ENCODE measurements at regions not wholly inside any gene's neighbourhood (a gene's known extent, or its start where the extent isn't known, plus 50 kb on each side); places are given as distances from the start of the nearest gene placed in this dataset.

GRCh38 chr2:128805918-128806317, 487.2 kb upstream of the HS6ST1 start:
- no peak for DNase-seq (ENCODE audit: low spot score)

DNA sequence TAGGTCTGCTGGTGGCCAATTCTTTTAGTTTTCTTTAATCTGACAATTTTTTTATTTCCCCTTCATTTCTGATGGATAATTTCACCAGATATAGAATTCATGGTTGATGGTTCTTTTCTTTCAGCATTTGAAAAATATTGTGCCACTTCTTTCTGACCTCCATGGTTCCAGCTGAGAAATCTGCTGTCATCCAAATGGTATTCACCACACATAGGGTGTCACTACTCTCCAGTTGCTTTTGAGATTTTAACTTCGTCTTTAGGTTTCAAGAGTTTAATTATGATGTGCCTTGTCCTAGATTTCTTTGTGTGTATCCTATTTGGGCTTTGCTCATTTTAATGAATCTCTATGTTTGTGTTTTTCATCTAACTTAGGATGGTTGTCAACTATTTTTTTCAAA, 488.6 kb upstream of the HS6ST1 start:
- no peak for DNase-seq (ENCODE audit: low spot score)

DNA sequence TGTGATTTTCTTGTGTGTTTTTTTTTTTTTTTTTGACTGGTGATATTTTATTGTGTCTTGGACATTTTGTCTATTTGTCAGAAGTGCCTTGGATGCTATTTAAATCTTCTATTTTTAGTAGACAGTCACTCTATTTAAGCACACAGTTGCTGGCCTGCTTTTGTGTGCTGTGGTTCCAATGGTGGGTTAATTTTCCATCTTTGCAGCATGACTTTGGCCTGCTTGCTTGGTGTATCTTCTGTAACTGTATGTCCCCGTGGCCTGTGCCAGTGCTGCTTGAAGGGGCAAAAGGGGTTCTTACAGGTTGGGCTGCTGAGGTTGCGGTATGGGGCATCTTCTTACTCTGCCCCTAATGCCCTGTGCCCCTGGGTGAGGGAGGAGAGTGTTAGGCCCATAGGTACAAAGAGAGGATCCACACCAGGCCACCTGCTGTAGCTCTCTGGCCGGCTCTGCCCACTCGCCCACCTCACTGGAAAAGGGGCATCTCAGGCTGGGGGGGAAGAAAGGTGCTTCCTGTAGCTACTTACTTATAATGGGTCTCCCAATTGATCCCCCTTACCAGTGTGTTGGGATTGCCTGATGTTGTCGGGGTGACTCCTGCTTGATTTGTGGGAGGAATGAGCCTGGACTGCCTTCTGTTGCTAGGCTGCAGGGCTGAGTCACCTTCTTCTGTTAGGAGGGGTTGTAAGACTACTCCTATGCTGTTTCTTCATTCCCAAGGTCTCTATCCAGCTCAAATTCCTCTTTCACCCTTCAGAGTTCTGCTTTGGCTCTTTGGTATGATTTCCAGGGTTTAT, 490.0 kb upstream of the HS6ST1 start:
- no peak for DNase-seq (ENCODE audit: low spot score)

GRCh38 chr2:128809259-128809636, 490.6 kb upstream of the HS6ST1 start:
- no peak for DNase-seq (ENCODE audit: low spot score)

- DNase-seq (ENCODE audit: low spot score): no peak
Measured at GRCh38 chr2:128809880-128810279, 491.2 kb upstream of the HS6ST1 start.

- no peak for DNase-seq (ENCODE audit: low spot score)
Measured at GRCh38 chr2:128812183-128812940, 493.7 kb upstream of the HS6ST1 start.

GRCh38 chr2:128813352-128814034, 494.8 kb upstream of the HS6ST1 start:
- no peak for DNase-seq (ENCODE audit: low spot score)

DNA sequence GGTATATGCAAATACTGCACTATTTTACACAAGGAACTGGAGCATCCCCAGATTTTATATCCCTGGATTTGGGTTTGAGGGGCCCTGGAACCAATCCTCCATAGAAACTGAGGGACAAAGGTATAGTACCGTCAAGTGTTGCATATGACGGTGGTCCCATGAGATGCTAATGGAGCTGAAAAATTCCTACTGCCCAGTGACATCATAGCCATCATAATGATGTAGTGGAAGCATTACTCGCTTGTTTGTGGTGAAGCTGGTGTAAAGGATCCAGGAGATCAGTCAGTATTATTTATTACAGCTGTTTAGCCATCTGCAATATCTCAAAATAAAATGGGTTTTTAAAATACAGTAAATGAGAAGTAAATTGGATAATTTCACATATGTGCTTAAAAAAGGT, 496.6 kb upstream of the HS6ST1 start:
- no peak for DNase-seq (ENCODE audit: low spot score)

DNA sequence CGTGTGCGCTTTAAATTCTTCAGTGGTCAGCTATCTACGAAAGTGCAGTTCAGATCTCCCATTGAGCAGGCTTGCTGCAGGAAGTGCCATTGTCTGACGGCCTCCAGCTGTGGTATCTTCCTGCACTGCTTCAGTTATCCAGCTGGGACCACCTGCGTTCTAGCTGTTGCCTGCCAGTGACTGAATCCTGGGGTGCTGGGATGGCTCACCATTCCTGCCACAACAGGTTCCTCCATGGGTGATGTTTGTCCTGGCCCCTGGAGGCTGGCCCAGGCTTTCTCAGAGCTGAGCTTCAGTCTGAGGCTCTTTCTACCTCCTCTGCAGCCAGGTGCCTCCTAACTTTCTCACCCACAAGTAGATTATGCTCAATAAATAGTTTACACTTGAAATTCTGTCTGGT, 498.5 kb upstream of the HS6ST1 start:
- DNase-seq (ENCODE audit: low spot score): no peak

GRCh38 chr2:128817813-128818212, 499.1 kb upstream of the HS6ST1 start:
- DNase-seq (ENCODE audit: low spot score): no peak

GRCh38 chr2:128818248-128818647, 499.6 kb upstream of the HS6ST1 start:
- DNase-seq (ENCODE audit: low spot score): no peak

- no peak for DNase-seq (ENCODE audit: low spot score)
Measured at GRCh38 chr2:128818704-128819491, 500.2 kb upstream of the HS6ST1 start.

DNA sequence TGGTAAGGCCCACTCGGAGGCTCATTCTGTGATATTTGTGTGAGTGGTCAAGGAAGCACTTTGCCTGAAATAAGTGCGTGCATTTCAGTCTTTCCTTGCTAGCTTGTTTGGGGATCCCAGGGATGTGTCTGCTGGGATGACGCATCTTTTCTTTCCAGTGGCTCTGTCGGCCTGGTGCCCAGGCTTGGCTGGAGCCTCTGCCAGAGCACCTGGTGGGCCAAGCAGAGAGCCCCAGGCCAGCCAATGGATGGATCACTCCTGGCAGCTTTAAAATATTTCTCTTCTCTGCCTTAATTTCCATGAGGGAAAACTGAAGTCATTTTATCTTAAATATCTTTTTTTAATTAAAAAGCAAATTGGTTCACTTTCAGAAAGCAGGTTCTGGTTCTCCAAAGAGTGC, 501.8 kb upstream of the HS6ST1 start:
- no peak for DNase-seq (ENCODE audit: low spot score)

DNA sequence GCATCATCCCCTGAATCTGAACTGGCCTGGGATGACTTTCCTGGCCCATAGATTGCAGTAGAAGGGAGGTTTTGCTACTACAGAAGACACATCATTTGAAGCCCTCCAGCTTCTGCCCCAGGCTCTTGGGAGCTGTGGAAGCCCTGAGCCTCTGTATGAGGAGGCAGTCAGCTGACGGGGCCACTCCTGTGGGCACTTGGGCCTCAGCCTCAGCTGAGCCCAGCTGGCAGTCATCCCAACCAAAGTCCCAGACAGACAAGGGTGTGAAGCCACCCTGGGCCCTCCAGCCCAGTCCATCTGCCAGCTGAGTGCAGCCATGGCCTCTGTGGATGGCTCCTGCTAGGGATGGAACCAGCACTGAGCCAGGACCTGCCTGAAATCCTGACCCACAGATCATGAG, 502.3 kb upstream of the HS6ST1 start:
- DNase-seq (ENCODE audit: low spot score): no peak

- DNase-seq (ENCODE audit: low spot score): no peak
Measured at GRCh38 chr2:128832946-128833663, 514.4 kb upstream of the HS6ST1 start.

DNA sequence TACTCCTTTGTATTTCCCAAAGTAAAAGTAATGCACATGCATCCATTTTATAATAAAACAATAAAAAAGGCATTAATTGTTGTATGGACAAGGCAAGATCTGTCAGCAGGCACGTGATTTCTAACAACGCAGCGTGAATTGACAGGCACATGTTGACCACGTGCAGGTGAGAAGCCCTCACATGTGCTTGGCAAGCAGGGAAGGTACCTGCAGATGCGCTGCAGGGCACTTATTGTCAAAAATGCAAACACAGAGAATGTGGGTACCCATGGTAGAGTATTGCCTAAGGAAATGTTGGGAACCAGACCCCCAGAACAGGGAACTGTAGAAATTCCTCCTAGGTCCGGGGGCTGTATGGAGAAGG, 515.0 kb upstream of the HS6ST1 start:
- no peak for DNase-seq (ENCODE audit: low spot score)

DNA sequence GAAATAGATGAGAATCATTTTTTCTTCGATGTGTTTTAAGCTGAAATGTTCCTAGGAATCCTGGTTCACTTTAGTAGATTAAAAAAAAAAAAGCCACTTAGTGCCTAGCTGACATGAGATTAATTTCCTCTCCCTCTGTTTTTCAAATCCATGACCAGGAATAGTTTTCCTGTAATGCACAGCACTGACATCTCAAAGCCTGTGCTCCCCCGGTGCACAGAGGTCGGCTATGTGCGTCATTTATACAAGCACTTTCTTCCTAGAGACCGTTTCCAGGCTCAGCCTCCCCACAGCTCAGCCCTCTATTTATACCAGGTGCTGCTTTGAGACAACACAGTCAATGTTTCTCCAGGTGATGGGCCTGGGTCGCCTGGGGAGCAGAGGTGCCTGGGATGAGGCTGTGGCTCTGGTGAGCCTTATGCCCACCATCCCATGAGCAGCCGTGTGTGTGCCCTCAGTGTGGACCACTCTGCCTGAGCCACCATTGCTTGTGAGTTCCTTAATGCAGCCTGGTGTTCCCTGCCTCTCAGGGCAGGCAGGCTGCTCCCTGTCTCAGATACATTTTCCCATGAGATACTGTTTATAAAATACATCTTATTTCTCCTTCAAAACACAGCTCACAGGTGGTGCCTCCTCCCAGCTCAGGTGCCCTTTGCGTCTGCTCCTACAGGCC, 515.7 kb upstream of the HS6ST1 start:
- DNase-seq (ENCODE audit: low spot score): no peak

- no peak for DNase-seq (ENCODE audit: low spot score)
Measured at GRCh38 chr2:128834880-128835252, 516.2 kb upstream of the HS6ST1 start.

- DNase-seq (ENCODE audit: low spot score): no peak
Measured at GRCh38 chr2:128835342-128835855, 516.7 kb upstream of the HS6ST1 start.

DNA sequence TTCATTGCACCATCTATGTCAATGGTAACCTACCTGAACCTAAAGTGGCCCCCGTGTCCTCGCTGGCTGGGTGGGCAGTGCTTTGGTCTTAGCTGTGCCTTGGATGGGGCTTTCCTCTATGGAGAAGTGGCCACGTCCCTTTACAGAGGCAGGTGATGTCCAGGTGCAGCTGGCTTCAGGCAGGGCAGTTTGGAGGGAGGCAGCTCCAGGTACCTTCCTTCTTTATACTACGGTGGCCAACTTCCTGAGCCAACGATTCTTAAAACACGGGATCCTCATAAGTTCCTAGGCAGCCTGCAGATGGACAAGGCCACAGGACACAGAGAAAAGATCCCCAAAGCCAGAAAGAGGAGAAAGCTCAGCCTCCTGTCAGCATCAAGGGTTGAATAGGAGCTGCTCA, 517.3 kb upstream of the HS6ST1 start:
- no peak for DNase-seq (ENCODE audit: low spot score)
